ENCODE measurements at regions not wholly inside any gene's neighbourhood (a gene's known extent, or its start where the extent isn't known, plus 50 kb on each side); places are given as distances from the start of the nearest gene placed in this dataset.

DNA sequence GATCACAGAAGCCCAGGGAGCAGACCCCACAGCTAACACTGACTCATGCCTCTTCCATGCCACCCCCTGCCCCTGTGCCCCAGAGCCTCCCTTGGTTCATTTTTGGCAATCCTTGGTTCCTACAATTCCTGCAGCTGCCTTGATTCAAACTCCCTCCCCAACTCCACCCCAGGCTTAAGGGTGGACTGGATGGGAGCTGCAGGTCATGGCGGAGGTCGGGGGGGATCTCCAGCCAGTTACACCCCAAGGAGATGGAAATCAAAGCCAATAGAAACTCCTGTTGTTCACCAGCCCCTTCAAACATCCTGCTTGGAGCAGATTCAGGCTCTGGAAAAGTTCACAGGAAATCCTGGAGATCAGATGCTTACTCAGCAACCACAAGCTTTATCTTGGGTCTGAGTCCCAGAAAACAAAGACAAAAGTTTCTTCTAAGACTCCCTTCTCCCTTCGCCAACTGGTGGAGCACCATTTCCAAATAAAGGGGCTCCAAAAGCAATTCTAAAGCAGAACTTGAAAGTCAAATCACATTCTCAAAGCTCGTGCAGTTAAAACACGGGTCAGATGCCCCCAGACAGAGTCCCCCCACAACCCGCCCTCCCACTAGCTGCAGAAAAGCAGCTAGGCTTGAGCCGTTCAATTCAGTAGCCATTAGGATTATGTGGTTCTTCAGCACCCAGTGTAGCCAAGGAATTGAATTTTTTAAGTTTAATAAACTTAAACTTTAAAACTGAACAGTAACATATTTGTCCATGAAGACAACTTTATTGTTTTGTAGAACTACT, 149.5 kb downstream of the ANKRD60 start:
- Histone ChIP-seq H3K27ac (peak overlapping the region; percentile 44 to 66), H3K36me3 (no peaks in the 10 kb centered on the region), H3K4me1 (no peaks in the 10 kb centered on the region), H3K9me3 (no peaks in the 10 kb centered on the region), H3K27me3 (no peaks in the 10 kb centered on the region), H3K4me3 (no peak overlapping the region)
- no peak for TF ChIP-seq POLR2A (IDR thresholded peaks at IDR 0.05)
- TF ChIP-seq, protein P1, sequence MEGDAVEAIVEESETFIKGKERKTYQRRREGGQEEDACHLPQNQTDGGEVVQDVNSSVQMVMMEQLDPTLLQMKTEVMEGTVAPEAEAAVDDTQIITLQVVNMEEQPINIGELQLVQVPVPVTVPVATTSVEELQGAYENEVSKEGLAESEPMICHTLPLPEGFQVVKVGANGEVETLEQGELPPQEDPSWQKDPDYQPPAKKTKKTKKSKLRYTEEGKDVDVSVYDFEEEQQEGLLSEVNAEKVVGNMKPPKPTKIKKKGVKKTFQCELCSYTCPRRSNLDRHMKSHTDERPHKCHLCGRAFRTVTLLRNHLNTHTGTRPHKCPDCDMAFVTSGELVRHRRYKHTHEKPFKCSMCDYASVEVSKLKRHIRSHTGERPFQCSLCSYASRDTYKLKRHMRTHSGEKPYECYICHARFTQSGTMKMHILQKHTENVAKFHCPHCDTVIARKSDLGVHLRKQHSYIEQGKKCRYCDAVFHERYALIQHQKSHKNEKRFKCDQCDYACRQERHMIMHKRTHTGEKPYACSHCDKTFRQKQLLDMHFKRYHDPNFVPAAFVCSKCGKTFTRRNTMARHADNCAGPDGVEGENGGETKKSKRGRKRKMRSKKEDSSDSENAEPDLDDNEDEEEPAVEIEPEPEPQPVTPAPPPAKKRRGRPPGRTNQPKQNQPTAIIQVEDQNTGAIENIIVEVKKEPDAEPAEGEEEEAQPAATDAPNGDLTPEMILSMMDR (IDR thresholded peaks at IDR 0.05): no peak
- intact Hi-C loops (cut with DNase I; ENCODE audit: low total_unique reads): no loop called here
- no peak for DNase-seq

GRCh38 chr20:58077282-58077681, 151.2 kb downstream of the ANKRD60 start:
- Histone ChIP-seq H3K4me3 (no peak overlapping the region), H3K9me3 (no peaks in the 10 kb centered on the region), H3K4me1 (no peaks in the 10 kb centered on the region), H3K36me3 (no peaks in the 10 kb centered on the region), H3K27me3 (no peaks in the 10 kb centered on the region), H3K27ac (no peak overlapping the region)
- intact Hi-C loops (cut with DNase I; ENCODE audit: low total_unique reads): no loop called here
- no peak for TF ChIP-seq POLR2A (IDR thresholded peaks at IDR 0.05)
- TF ChIP-seq, protein P1 (IDR thresholded peaks at IDR 0.05): no peak
- DNase-seq: no peak

GRCh38 chr20:58076405-58076804, 152.0 kb downstream of the ANKRD60 start:
- Histone ChIP-seq H3K9me3 (no peaks in the 10 kb centered on the region), H3K27ac (peak overlapping the region; percentile 24 to 41), H3K4me1 (no peaks in the 10 kb centered on the region), H3K36me3 (no peaks in the 10 kb centered on the region), H3K27me3 (no peaks in the 10 kb centered on the region), H3K4me3 (no peak overlapping the region)
- intact Hi-C loops (cut with DNase I; ENCODE audit: low total_unique reads): no loop called here
- peak in 1 of 2 donors; percentile 29 for DNase-seq
- TF ChIP-seq, protein P1 (IDR thresholded peaks at IDR 0.05): no peak
- TF ChIP-seq POLR2A (IDR thresholded peaks at IDR 0.05): no peak

GRCh38 chr20:58075586-58076345, 152.7 kb downstream of the ANKRD60 start:
- H3K27ac ChIP-seq: peak overlapping the region; percentile 24 to 41
- H3K27me3 ChIP-seq: no peaks in the 10 kb centered on the region
- intact Hi-C loops (cut with DNase I; ENCODE audit: low total_unique reads): no loop called here
- no peaks in the 10 kb centered on the region for H3K36me3 ChIP-seq
- DNase-seq: no peak
- no peak overlapping the region for H3K4me3 ChIP-seq
- H3K9me3 ChIP-seq: no peaks in the 10 kb centered on the region
- TF ChIP-seq POLR2A (IDR thresholded peaks at IDR 0.05): no peak
- TF ChIP-seq, protein P1 (IDR thresholded peaks at IDR 0.05): no peak
- H3K4me1 ChIP-seq: no peaks in the 10 kb centered on the region

All from uterus (tissue), 3 donors.